Astrocyte (in vitro differentiated cells and primary cell): ENCODE measurements at regions not wholly inside any gene's neighbourhood (a gene's known extent, or its start where the extent isn't known, plus 50 kb on each side); places are given as distances from the start of the nearest gene placed in this dataset.
"Not testable (repeated sequence)": the region's sequence is repeated elsewhere in the genome, so short reads cannot be mapped to it uniquely, and the experiment has no call there.

Source experiments
- DNase-seq: peaks from one replicate; pipeline ENCODE4 v3.0.0-alpha.2; 2010; ENCODE audit warnings: low read depth
- FAIRE-seq: peaks from 2 replicates; lab custom pipeline; 2011; peaks lifted over from hg19 to GRCh38; lab: Jason Lieb, UNC
- H2AFZ ChIP-seq: 2 replicates; pipeline ENCODE4 v1.6.0; 2012; ENCODE audit warnings: low read depth, low read length, inconsistent platforms
- H3K27ac ChIP-seq: 2 replicates; pipeline ENCODE4 v1.5.1; 2011; ENCODE audit warnings: low read depth, low read length, inconsistent platforms
- H3K27me3 ChIP-seq: 2 replicates; pipeline ENCODE4 v1.6.0; 2011; ENCODE audit warnings: low read length, inconsistent platforms; ENCODE audit not compliant: insufficient read depth
- H3K36me3 ChIP-seq: 2 replicates; pipeline ENCODE4 v1.5.1; 2011; ENCODE audit warnings: low read length, inconsistent platforms; ENCODE audit not compliant: insufficient read depth
- H3K4me1 ChIP-seq: 2 replicates; pipeline ENCODE4 v1.5.1; 2011; ENCODE audit warnings: low read length, inconsistent platforms; ENCODE audit not compliant: insufficient read depth
- H3K4me2 ChIP-seq: 2 replicates; pipeline ENCODE4 v1.6.0; 2012; ENCODE audit warnings: low read length, inconsistent platforms
- H3K4me3 ChIP-seq: 2 replicates; pipeline ENCODE4 v1.5.1; 2011; ENCODE audit warnings: low read depth, mild to moderate bottlenecking, low read length, inconsistent platforms; ENCODE audit not compliant: insufficient read depth
- H3K79me2 ChIP-seq: 2 replicates; pipeline ENCODE4 v1.6.0; 2012; ENCODE audit warnings: mild to moderate bottlenecking, low read length, inconsistent platforms; ENCODE audit not compliant: insufficient read depth
- H3K9ac ChIP-seq: 2 replicates; pipeline ENCODE4 v1.6.0; 2012; ENCODE audit warnings: mild to moderate bottlenecking, low read length, inconsistent platforms
- H3K9me3 ChIP-seq: 2 replicates; pipeline ENCODE4 v1.5.1; 2012; ENCODE audit warnings: low read depth, mild to moderate bottlenecking, low read length, inconsistent platforms; ENCODE audit not compliant: insufficient read depth
- H4K20me1 ChIP-seq: 2 replicates; pipeline ENCODE4 v1.6.0; 2012; ENCODE audit warnings: low read length, inconsistent platforms; ENCODE audit not compliant: insufficient read depth
- H3K27ac Mint-ChIP-seq: one replicate; pipeline ENCODE4 v1.8.0; 2021; ENCODE audit warnings: mild to moderate bottlenecking, mixed read lengths; ENCODE audit not compliant: unreplicated experiment
- H3K27me3 Mint-ChIP-seq: one replicate; pipeline ENCODE4 v1.8.0; 2021; ENCODE audit warnings: low read depth, mixed read lengths; ENCODE audit not compliant: unreplicated experiment
- H3K36me3 Mint-ChIP-seq: one replicate; pipeline ENCODE4 v1.8.0; 2021; ENCODE audit warnings: low read depth, mixed read lengths; ENCODE audit not compliant: unreplicated experiment
- H3K4me1 Mint-ChIP-seq: one replicate; pipeline ENCODE4 v1.8.0; 2021; ENCODE audit warnings: low read depth, mixed read lengths; ENCODE audit not compliant: unreplicated experiment
- H3K4me3 Mint-ChIP-seq: one replicate; pipeline ENCODE4 v1.8.0; 2021; ENCODE audit warnings: mild to moderate bottlenecking, moderate library complexity, mixed read lengths; ENCODE audit not compliant: unreplicated experiment
- H3K9me3 Mint-ChIP-seq: one replicate; pipeline ENCODE4 v1.8.0; 2021; ENCODE audit warnings: mild to moderate bottlenecking, mixed read lengths; ENCODE audit not compliant: unreplicated experiment
- EZH2 ChIP-seq: IDR thresholded peaks from 2 replicates; pipeline ENCODE4 v1.6.1; 2012; ENCODE audit warnings: mild to moderate bottlenecking, low read length, inconsistent platforms; ENCODE audit not compliant: insufficient read depth
- TF ChIP-seq, protein P1 (sequence below): IDR thresholded peaks from 2 replicates; pipeline ENCODE4 v1.5.1; 2011; ENCODE audit warnings: low read depth, mild to moderate bottlenecking, inconsistent platforms, low read length, moderate library complexity; ENCODE audit not compliant: insufficient read depth

DNA sequence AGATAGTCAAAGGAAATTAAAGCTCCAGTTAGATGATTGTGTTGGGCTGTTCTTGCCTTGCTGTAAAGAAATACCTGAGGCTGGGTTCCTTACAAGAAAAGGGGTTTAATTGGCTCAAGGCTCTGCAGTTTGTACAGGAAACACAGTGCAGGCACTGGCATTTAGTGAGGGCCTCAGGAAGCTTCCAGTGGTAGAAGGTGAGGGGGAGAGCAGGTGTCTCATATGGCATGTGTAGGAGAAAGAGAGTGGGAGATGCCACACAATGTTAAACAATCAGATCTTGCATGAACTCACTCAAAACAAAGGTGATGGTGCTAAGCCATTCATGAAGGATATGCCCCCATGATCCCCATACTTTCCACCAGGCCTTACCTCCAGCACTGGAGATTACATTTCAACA is 493.5 kb upstream of the IMPG1 start:
- Histone ChIP-seq H2AFZ (no peak overlapping the region), H3K9me3 (peaks cover 3% of the 10 kb centered on the region), H3K4me1 (no peaks in the 10 kb centered on the region), H3K4me3 (no peak overlapping the region), H3K79me2 (no peaks in the 10 kb centered on the region), H3K9ac (no peak overlapping the region), H3K27ac (no peak overlapping the region), H3K36me3 (no peaks in the 10 kb centered on the region), H3K27me3 (no peaks in the 10 kb centered on the region), H3K4me2 (no peak overlapping the region), H4K20me1 (no peaks in the 10 kb centered on the region)
- Mint-ChIP-seq H3K27ac (no peak overlapping the region), H3K27me3 (no peaks in the 10 kb centered on the region), H3K4me3 (no peak overlapping the region), H3K4me1 (no peaks in the 10 kb centered on the region), H3K36me3 (no peaks in the 10 kb centered on the region), H3K9me3 (peaks cover 2% of the 10 kb centered on the region)
- no peak for DNase-seq
- no peak for FAIRE-seq
- TF ChIP-seq, protein P1, sequence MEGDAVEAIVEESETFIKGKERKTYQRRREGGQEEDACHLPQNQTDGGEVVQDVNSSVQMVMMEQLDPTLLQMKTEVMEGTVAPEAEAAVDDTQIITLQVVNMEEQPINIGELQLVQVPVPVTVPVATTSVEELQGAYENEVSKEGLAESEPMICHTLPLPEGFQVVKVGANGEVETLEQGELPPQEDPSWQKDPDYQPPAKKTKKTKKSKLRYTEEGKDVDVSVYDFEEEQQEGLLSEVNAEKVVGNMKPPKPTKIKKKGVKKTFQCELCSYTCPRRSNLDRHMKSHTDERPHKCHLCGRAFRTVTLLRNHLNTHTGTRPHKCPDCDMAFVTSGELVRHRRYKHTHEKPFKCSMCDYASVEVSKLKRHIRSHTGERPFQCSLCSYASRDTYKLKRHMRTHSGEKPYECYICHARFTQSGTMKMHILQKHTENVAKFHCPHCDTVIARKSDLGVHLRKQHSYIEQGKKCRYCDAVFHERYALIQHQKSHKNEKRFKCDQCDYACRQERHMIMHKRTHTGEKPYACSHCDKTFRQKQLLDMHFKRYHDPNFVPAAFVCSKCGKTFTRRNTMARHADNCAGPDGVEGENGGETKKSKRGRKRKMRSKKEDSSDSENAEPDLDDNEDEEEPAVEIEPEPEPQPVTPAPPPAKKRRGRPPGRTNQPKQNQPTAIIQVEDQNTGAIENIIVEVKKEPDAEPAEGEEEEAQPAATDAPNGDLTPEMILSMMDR: no peak
- no peak for TF ChIP-seq EZH2

GRCh38 chr6:76562371-76562770 is 489.9 kb upstream of the IMPG1 start:
- not testable (repeated sequence) for H4K20me1 ChIP-seq, H3K9me3 ChIP-seq, H3K79me2 ChIP-seq, FAIRE-seq, H3K4me3 Mint-ChIP-seq, H3K4me1 Mint-ChIP-seq, H2AFZ ChIP-seq, H3K9ac ChIP-seq, H3K4me3 ChIP-seq, H3K9me3 Mint-ChIP-seq, H3K27me3 Mint-ChIP-seq, H3K4me1 ChIP-seq, H3K36me3 ChIP-seq, H3K36me3 Mint-ChIP-seq, H3K27me3 ChIP-seq, H3K27ac ChIP-seq, DNase-seq, H3K27ac Mint-ChIP-seq, H3K4me2 ChIP-seq

DNA sequence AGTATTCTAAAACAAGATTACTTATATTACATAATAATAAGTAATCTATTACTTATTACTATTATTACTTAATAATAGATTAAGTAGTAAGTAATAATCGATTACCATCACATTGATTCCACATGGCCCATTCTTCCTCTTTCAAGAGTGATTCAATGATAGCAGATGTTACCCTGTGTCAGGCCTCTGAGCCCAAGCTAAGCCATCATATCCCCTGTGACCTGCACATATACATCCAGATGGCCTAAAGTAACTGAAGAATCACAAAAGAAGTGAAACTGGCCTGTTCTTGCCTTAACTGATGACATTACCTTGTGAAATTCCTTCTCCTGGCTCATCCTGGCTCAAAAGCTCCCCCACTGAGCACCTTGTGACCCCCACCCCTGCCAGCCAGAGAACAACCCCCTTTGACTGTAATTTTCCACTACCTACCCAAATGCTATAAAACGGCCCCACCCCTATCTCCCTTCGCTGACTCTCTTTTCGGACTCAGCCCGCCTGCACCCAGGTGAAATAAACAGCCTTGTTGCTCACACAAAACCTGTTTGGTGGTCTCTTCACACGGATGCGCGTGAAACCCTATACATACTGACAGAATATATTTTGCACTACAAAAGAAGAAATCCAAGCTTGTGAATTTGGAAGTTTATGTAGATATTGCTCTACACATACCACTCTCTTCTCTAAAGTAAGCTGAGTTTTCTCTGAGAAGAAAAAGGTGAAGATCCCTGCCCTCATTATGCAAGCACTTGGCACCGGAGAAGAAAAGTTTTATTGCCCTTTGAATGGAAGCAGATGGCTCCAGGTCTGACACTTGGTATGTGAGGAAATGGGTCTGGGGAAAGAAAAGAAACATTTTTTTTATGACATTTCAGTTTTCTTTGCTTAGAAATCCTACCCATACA is 488.6 kb upstream of the IMPG1 start:
- H3K27me3 Mint-ChIP-seq, H3K36me3 Mint-ChIP-seq, H3K9me3 Mint-ChIP-seq, FAIRE-seq, H4K20me1 ChIP-seq, H3K4me2 ChIP-seq, H3K4me1 ChIP-seq, H3K4me3 ChIP-seq, DNase-seq, H3K27ac Mint-ChIP-seq, H3K9me3 ChIP-seq, H3K9ac ChIP-seq, H2AFZ ChIP-seq, H3K27me3 ChIP-seq, H3K4me3 Mint-ChIP-seq, H3K4me1 Mint-ChIP-seq, H3K79me2 ChIP-seq, H3K27ac ChIP-seq, H3K36me3 ChIP-seq: not testable (repeated sequence)
